CD4-positive, alpha-beta T cell treated with Interleukin-17A for 4 hours (primary cell): ENCODE measurements at regions not wholly inside any gene's neighbourhood (a gene's known extent, or its start where the extent isn't known, plus 50 kb on each side); places are given as distances from the start of the nearest gene placed in this dataset.

Experiments used
- DNase-seq: peaks from one replicate; pipeline ENCODE4 v3.0.0-alpha.2; 2020; ENCODE audit warnings: mixed read lengths

- DNase-seq, result no peak
Measured at GRCh38 chr11:38252620-38253019, 1654.6 kb upstream of the RAG2 start.

GRCh38 chr11:38246451-38246850, 1648.4 kb upstream of the RAG2 start:
- no peak for DNase-seq

- no peak for DNase-seq
Measured at GRCh38 chr11:38226684-38227083, 1628.6 kb upstream of the RAG2 start.

- DNase-seq, result no peak
Measured at GRCh38 chr11:38221295-38221694, 1623.3 kb upstream of the RAG2 start.

- DNase-seq, result no peak
Measured at GRCh38 chr11:38219636-38220035, 1621.6 kb upstream of the RAG2 start.

GRCh38 chr11:38208951-38209350, 1610.9 kb upstream of the RAG2 start:
- no peak for DNase-seq

- DNase-seq, result no peak
Measured at GRCh38 chr11:38206663-38207062, 1608.6 kb upstream of the RAG2 start.

GRCh38 chr11:38191101-38191500, 1593.1 kb upstream of the RAG2 start:
- no peak for DNase-seq

- DNase-seq, result no peak
Measured at GRCh38 chr11:38182126-38182866, 1584.3 kb upstream of the RAG2 start.

- no peak for DNase-seq
Measured at GRCh38 chr11:38176686-38177322, 1578.8 kb upstream of the RAG2 start.

GRCh38 chr11:38173676-38174075, 1575.6 kb upstream of the RAG2 start:
- DNase-seq, result no peak

- DNase-seq, result no peak
Measured at GRCh38 chr11:38169286-38169685, 1571.2 kb upstream of the RAG2 start.

- no peak for DNase-seq
Measured at GRCh38 chr11:38163526-38163925, 1565.5 kb upstream of the RAG2 start.

- no peak for DNase-seq
Measured at GRCh38 chr11:38160433-38160832, 1562.4 kb upstream of the RAG2 start.

GRCh38 chr11:38159038-38159437, 1561.0 kb upstream of the RAG2 start:
- no peak for DNase-seq

GRCh38 chr11:38156495-38157146, 1558.6 kb upstream of the RAG2 start:
- DNase-seq, result no peak

GRCh38 chr11:38155856-38156255, 1557.8 kb upstream of the RAG2 start:
- DNase-seq, result no peak

- no peak for DNase-seq
Measured at GRCh38 chr11:38153985-38154384, 1555.9 kb upstream of the RAG2 start.

- no peak for DNase-seq
Measured at GRCh38 chr11:38143852-38144251, 1545.8 kb upstream of the RAG2 start.

- no peak for DNase-seq
Measured at GRCh38 chr11:38138972-38139371, 1540.9 kb upstream of the RAG2 start.

- no peak for DNase-seq
Measured at GRCh38 chr11:38136887-38137286, 1538.9 kb upstream of the RAG2 start.

GRCh38 chr11:38131535-38131934, 1533.5 kb upstream of the RAG2 start:
- DNase-seq, result no peak

GRCh38 chr11:38130976-38131375, 1532.9 kb upstream of the RAG2 start:
- DNase-seq, result no peak

- DNase-seq, result no peak
Measured at GRCh38 chr11:38130514-38130913, 1532.5 kb upstream of the RAG2 start.
